HG02588 (cell line): ENCODE measurements at regions not wholly inside any gene's neighbourhood (a gene's known extent, or its start where the extent isn't known, plus 50 kb on each side); places are given as distances from the start of the nearest gene placed in this dataset.
A peak's percentile ranks its signal among the peaks of the same experiment; 100 is the strongest.

Source experiments
- ATAC-seq: cut with Tn5 transposase; IDR thresholded peaks from one replicate; pipeline ENCODE4 v1.9.1; 2021; ENCODE audit warnings: mild to moderate bottlenecking, moderate library complexity; ENCODE audit not compliant: unreplicated experiment

- no peak for ATAC-seq
These were observed 305.8 kb upstream of the PRDM1 start for GRCh38 chr6:105780146-105780860.

- no peak for ATAC-seq
These were observed 307.0 kb upstream of the PRDM1 start for GRCh38 chr6:105779110-105779509.

- no peak for ATAC-seq
These were observed 311.0 kb upstream of the PRDM1 start for GRCh38 chr6:105775095-105775494.

- ATAC-seq, result peak; percentile 82
These were observed 311.9 kb upstream of the PRDM1 start for GRCh38 chr6:105774247-105774646.

DNA sequence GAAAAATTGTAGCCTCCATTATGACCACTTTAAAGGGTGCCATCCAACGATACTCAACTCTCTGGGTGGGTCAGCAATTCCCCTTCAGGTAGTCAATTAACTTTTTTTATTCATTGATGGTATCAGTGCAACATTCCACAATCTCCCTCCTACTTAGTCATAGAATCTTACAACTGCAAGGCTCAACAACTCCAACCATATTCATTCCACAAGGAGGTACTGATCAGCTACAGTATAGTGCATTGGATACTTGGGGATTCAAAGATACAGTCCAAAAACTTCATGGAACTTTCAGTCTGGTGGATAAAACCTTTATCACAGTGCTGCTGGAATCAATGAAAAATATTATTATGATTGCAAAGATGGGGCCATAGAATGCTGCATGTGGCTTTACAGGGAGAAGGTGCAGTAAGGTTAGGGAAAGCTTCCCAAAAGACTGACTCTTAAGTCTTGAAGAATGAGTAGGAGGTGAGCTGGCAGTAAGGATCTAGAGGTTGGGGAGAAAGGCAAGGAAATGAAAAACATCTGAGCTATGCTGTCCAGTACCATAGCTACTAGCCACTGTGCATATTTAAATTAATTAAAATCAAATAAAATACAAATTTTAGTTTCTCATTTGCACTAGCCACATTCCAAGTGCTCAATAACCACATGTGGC lies 314.7 kb upstream of the PRDM1 start:
- no peak for ATAC-seq

- no peak for ATAC-seq
These were observed 316.1 kb upstream of the PRDM1 start for GRCh38 chr6:105769987-105770386.

GRCh38 chr6:105769197-105769596 lies 316.9 kb upstream of the PRDM1 start:
- ATAC-seq, result no peak

GRCh38 chr6:105767541-105767940 lies 318.6 kb upstream of the PRDM1 start:
- no peak for ATAC-seq

GRCh38 chr6:105765239-105765638 lies 320.9 kb upstream of the PRDM1 start:
- ATAC-seq, result peak; percentile 55

DNA sequence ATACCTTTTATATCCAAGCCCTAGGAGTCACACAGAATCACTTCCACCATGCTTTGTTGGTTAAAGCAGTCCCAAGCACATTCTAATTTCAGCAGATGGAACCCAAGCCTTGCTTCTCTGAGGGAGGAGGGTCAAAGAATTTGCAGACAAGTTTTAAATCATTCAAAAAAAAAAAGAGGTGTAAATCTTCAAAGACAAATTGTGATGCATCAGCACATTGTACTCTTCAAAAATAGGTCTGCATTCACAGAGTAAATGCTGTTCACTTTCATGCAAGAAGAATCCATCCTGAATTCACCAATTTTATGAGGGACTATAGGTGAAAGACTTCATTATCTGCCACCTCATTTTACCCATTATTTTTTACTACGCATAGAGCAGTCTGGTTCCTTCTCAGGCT lies 321.8 kb upstream of the PRDM1 start:
- ATAC-seq, result no peak

GRCh38 chr6:105763866-105764265 lies 322.3 kb upstream of the PRDM1 start:
- ATAC-seq, result no peak

- ATAC-seq, result no peak
These were observed 325.4 kb upstream of the PRDM1 start for GRCh38 chr6:105760746-105761145.

DNA sequence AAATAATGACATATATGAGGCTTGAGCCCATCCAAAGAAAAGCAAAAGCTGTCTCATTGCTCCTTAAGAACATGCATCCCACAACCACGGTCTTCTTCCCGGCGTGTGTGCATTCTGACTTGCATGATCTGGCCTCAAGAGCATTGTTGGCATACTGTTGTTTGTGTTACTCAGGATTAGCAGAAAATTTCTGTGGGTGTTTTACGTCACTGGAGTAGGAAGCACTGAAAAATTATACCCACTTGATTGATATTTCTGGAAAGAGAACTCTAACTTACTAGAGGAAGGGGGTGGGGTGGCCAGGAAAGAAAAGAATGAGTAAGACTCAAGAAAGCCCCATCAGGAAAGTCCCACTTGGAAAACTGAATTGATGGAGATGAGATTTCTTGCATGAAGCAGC lies 326.2 kb upstream of the PRDM1 start:
- ATAC-seq, result no peak

- no peak for ATAC-seq
These were observed 327.1 kb upstream of the PRDM1 start for GRCh38 chr6:105759015-105759414.

DNA sequence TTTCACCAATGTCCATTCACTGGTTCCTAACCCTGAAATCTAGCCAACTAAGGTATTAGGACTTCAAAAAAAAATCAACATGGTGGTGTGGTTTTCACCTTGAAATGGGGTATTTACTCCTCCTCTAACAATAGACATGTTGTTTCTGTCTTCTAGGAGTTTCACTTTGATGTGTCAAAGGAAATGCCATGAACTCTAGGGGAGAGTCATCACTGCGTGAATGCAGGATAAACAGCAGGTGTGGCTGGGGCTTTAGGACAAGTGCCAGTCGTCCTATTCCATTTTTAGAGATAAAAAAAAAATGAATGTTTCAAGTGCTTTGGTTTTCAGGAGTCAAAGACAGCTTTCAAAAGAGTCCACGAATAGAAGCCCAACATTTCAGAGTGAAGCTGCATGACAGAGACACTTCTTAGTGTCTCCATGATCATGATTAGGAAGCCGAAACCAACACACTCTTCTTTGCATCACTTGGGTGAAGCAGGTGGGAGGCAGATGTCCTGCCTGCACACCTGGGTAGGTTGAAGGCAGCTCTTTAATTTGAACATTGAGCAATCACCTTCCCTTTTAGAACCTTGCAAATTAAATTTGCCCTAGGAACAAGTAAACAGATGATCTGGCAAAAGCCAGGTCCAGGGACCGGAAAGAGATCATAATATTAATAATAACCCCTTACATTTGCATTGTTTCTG lies 328.5 kb upstream of the PRDM1 start:
- peak; percentile 92 for ATAC-seq

GRCh38 chr6:105755885-105756284 lies 330.3 kb upstream of the PRDM1 start:
- no peak for ATAC-seq

GRCh38 chr6:105753620-105754211 lies 332.4 kb upstream of the PRDM1 start:
- no peak for ATAC-seq

- no peak for ATAC-seq
These were observed 332.9 kb upstream of the PRDM1 start for GRCh38 chr6:105753207-105753606.

GRCh38 chr6:105750089-105750488 lies 336.0 kb upstream of the PRDM1 start:
- ATAC-seq, result no peak

DNA sequence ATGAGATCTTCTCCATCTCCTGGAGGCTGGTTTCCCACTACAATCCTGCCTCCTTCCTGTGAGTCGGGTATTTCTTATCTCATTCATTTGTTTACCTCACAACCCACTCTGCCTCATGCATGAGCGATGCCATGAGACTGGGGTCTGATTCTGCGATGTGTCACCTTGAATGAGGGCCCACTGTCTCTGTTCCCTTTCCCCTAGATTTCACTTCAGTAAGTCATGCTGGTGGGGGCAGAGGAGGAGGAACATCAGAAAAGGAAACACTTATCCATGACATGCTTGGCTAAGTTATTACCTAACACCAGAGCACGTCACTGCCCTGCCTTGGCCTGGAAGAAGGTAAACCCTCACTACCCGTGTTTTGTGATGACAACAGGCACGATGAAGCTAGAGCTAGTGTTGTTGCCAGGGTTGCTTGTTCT lies 337.4 kb upstream of the PRDM1 start:
- ATAC-seq, result no peak

DNA sequence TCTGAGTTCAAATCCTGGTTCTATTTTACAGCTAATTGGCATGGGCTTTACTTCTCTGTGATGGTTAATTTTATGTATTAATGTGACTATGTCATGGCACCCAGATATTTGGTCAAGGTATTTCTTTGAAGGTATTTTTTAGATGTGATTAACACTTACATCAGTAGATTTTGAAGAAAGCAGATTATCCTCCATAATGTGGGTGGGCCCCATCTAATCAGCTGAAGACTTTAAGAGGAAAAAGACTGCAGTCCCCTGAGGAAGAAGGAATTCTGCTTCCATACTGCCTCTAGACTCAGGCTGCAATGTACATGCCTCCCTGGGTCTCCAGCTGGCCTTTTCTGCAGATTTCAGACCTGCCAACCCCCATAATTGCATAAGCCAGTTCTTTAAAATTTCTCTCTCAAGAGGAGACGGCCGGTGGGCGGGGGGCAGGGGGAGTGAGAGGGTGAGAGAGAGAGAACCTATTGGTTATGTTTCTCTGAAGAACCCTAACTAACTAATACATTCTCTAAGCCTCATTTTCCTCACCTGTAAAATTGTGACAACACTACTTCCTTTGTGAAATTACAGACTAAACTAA lies 338.2 kb upstream of the PRDM1 start:
- ATAC-seq, result no peak
